ENCODE measurements at regions not wholly inside any gene's neighbourhood (a gene's known extent, or its start where the extent isn't known, plus 50 kb on each side); places are given as distances from the start of the nearest gene placed in this dataset.
"Not testable (repeated sequence)": the region's sequence is repeated elsewhere in the genome, so short reads cannot be mapped to it uniquely, and the experiment has no call there.

GRCh38 chr5:166713295-166713694 lies 1578.2 kb upstream of the WWC1 start:
- no peak for DNase-seq (ENCODE audit: low read depth in 2 of 2)

- DNase-seq (ENCODE audit: low read depth in 2 of 2) = no peak
Observed at GRCh38 chr5:166716856-166717492, 1574.5 kb upstream of the WWC1 start.

GRCh38 chr5:166719991-166720390 lies 1571.5 kb upstream of the WWC1 start:
- DNase-seq (ENCODE audit: low read depth in 2 of 2) = no peak

DNA sequence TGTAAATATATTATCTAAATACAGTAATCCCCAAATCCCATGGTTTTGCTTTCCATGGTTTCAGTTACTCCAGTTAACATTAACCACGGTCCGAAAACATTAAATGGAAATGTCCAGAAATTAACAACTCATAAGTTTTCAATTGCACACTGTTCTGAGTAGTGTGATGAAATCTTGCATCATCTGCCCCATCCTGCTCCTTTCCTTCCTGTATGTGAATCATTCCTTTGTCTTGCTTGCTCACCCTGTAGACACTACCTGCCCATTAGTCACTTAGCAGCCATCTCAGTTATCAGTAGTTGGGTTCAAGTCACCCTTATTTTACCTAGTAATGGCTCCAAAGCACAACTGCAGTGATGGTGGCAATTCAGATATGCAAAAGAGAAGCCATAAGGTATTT lies 1568.5 kb upstream of the WWC1 start:
- no peak for DNase-seq (ENCODE audit: low read depth in 2 of 2)

- DNase-seq (ENCODE audit: low read depth in 2 of 2) = no peak
Observed at GRCh38 chr5:166724284-166724683, 1567.2 kb upstream of the WWC1 start.

DNA sequence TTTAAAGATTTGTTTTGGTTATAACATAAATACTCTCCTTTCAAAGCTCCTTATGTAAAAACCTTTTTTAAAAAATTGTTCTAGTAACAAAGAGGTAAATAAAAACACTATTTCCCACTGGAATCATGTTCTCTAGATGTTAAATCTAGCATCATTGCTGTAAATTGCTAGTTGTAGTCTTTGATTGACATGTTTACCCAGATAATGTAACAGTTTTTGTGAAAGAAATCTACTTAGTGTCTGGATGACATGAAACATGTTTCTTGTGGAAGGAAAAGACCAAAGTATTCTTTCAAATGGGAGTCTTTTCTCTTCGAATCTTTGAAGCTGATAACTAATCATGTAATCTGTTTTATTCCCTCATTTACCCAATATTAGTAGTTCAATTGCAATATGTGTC lies 1565.9 kb upstream of the WWC1 start:
- DNase-seq (ENCODE audit: low read depth in 2 of 2) = no peak

DNA sequence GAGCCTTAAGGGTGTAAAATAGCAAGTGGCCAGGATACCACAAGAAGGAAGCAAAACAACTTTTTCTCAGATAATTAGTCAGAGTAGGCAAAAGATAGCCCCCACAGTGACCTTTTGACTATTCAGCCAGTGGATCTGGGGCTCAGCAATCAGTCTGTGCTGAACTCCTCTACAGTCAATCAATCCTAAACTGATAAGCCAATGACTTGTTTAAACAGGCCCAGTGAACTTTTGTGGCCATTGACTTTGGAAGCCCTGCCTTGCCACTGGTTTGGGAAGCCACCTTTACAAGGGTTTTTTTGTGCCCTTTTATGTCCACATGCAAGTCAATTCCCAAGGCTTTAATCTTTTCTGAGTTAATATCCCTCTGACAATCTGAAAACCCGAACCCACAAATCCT lies 1565.0 kb upstream of the WWC1 start:
- DNase-seq (ENCODE audit: low read depth in 2 of 2) = no peak

- DNase-seq (ENCODE audit: low read depth in 2 of 2) = not testable (repeated sequence)
Observed at GRCh38 chr5:166742951-166743350, 1548.5 kb upstream of the WWC1 start.

DNA sequence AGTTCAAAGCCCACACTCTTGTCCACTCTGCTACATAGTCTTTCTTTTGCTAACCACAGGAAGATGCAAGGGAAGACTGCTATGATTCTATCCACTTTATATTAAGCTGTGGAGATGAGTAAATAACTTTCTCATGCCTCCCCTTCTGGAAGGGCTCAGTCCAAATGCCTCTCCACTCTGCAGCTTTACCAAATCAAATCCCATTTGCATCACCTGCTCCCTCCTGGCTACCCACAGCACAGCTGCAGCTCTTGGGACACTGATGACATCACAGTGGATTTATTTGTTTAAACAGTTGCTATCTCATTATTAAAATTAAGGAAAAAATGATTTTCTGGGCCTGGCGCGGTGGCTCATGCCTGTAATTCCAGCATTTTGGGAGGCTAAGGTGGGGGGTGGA lies 1544.9 kb upstream of the WWC1 start:
- no peak for DNase-seq (ENCODE audit: low read depth in 2 of 2)

DNA sequence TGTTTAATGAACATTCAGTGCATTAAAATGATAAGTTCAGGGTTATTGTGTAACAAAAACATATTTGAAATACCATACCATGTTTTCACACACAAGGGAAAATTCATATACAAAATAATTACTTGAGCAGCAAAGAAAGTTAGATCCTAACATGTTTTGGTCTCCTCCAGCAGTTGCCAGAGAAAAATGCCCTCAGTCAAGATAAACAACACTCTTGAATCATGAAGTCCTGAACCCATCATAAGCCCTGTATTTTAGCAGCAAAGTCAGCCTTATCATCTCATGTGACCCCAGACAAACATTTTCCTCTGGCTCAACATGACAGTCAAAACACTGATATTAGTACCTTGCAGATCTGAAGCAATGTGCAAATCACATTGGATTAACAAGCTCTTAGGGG lies 1541.1 kb upstream of the WWC1 start:
- DNase-seq (ENCODE audit: low read depth in 2 of 2) = no peak

- DNase-seq (ENCODE audit: low read depth in 2 of 2) = no peak
Observed at GRCh38 chr5:166758151-166758550, 1533.3 kb upstream of the WWC1 start.

- DNase-seq (ENCODE audit: low read depth in 2 of 2) = no peak
Observed at GRCh38 chr5:166767858-166768257, 1523.6 kb upstream of the WWC1 start.

DNA sequence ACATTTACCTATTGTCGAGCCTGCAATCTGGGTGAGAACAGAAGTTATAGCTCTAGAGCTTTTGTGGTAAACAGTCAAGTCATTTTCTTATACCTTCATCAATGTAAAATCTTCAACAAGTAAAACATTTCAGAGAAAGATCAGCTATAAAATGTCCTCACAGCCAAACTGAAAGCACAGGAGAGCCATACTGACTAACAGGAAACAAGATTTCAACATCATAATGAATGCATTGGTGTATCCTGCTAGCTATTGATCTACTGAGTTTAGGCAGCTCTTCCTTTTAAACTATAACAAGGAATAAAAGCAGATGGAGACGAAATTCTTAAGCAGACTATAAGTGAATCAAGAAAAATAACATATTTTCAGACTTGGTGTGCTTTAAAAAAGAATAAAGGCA lies 1522.9 kb upstream of the WWC1 start:
- no peak for DNase-seq (ENCODE audit: low read depth in 2 of 2)

- DNase-seq (ENCODE audit: low read depth in 2 of 2) = no peak
Observed at GRCh38 chr5:166772770-166773169, 1518.7 kb upstream of the WWC1 start.

GRCh38 chr5:166781737-166782136 lies 1509.7 kb upstream of the WWC1 start:
- DNase-seq (ENCODE audit: low read depth in 2 of 2) = no peak

GRCh38 chr5:166784545-166785078 lies 1506.8 kb upstream of the WWC1 start:
- no peak for DNase-seq (ENCODE audit: low read depth in 2 of 2)

GRCh38 chr5:166786178-166786577 lies 1505.3 kb upstream of the WWC1 start:
- DNase-seq (ENCODE audit: low read depth in 2 of 2) = no peak

DNA sequence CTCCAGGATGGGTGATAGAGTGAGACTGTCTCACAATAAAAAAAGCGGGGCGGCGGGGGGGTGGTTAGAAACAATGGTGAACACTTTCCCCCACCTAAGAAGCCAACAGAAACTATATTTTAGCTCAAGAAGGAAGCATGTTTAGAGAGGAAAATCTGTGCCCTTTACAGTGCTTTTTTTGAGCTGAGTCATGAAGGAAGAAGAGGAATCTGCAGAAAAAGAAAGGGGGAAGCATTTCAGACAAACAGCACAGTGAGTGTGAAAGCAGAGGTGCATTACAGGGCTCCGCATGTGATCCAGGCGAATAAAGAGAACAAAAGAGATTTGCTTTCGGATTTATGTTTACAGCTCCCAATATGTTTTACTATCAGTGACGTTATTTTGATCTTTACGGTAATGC lies 1504.6 kb upstream of the WWC1 start:
- DNase-seq (ENCODE audit: low read depth in 2 of 2) = no peak

- no peak for DNase-seq (ENCODE audit: low read depth in 2 of 2)
Observed at GRCh38 chr5:166788050-166788449, 1503.4 kb upstream of the WWC1 start.

- no peak for DNase-seq (ENCODE audit: low read depth in 2 of 2)
Observed at GRCh38 chr5:166795756-166796155, 1495.7 kb upstream of the WWC1 start.

GRCh38 chr5:166803058-166803457 lies 1488.4 kb upstream of the WWC1 start:
- no peak for DNase-seq (ENCODE audit: low read depth in 2 of 2)

- DNase-seq (ENCODE audit: low read depth in 2 of 2) = not testable (repeated sequence)
Observed at GRCh38 chr5:166804223-166804622, 1487.2 kb upstream of the WWC1 start.

DNA sequence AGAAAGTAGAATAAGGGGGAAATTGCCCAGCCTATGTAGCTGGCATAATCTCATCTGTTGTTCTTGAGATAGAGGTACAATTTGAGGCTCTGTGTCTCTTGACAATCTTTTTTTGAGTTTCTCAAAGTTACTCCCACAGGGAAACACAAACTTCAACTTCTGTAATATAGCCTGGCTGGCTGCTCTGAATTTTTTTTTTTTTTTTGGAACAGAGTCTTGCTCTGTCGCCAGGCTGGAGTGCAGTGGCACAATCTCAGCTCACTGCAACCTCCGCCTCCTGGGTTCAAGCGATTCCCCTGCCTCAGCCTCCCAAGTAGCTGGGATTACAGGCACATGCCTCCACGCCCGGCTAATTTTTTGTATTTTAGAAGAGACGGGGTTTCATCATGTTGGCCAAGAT lies 1486.8 kb upstream of the WWC1 start:
- DNase-seq (ENCODE audit: low read depth in 2 of 2) = not testable (repeated sequence)

DNA sequence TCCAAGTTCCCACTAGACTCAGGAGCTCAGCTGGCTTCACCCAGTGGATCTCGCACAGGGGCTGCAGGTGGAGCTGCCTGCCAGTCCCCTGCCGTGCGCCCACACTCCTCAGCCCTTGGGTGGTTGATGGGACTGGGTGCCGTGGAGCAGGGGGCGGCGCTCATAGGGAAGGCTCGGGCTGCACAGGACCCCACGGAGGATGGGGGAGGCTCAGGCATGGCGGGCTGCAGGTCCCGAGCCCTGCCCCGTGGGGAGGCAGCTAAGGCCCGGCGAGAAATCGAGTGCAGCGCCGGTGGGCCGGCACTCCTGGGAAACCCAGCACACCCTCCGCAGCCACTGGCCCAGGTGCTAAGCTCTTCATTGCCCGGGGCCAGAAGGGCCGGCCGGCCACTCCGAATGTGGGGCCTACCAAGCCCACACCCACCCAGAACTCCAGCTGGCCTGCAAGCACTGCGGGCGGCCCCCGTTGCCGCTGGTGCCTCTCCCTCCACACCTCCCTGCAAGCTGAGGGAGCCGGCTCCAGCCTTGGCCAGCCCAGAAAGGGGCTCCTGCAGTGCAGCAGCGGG lies 1481.3 kb upstream of the WWC1 start:
- DNase-seq (ENCODE audit: low read depth in 2 of 2) = not testable (repeated sequence)

Measured in activated CD4-positive, alpha-beta T cell treated with anti-CD3 and anti-CD28 coated beads for 24 hours (primary cell).